ENCODE measurements at regions not wholly inside any gene's neighbourhood (a gene's known extent, or its start where the extent isn't known, plus 50 kb on each side); places are given as distances from the start of the nearest gene placed in this dataset.

GRCh38 chr2:101533561-101534148 is 58.7 kb upstream of the RFX8 start:
- Mint-ChIP-seq H3K9me3 (no peaks in the 10 kb centered on the region), H3K27me3 (ENCODE audit: low read depth) (peaks cover 6% of the 10 kb centered on the region), H3K4me3 (ENCODE audit: low read depth) (no peak overlapping the region), H3K4me1 (ENCODE audit: low read depth) (no peaks in the 10 kb centered on the region), H3K36me3 (ENCODE audit: low read depth) (no peaks in the 10 kb centered on the region), H3K27ac (no peak overlapping the region)
- intact Hi-C loops (cut with micrococcal nuclease), result no loop called here
- no peak for DNase-seq (ENCODE audit: low spot score)

- H3K4me1 Mint-ChIP-seq (ENCODE audit: low read depth), result no peaks in the 10 kb centered on the region
- no peak for DNase-seq (ENCODE audit: low spot score)
- intact Hi-C loops (cut with micrococcal nuclease), result no loop called here
- no peak overlapping the region for H3K4me3 Mint-ChIP-seq (ENCODE audit: low read depth)
- no peak overlapping the region for H3K27ac Mint-ChIP-seq
- H3K27me3 Mint-ChIP-seq (ENCODE audit: low read depth), result peaks cover 10% of the 10 kb centered on the region
- H3K9me3 Mint-ChIP-seq, result no peaks in the 10 kb centered on the region
- no peaks in the 10 kb centered on the region for H3K36me3 Mint-ChIP-seq (ENCODE audit: low read depth)
Measured at GRCh38 chr2:101528501-101528900, 53.6 kb upstream of the RFX8 start.

GRCh38 chr2:101524806-101525430 is 50.0 kb upstream of the RFX8 start:
- Mint-ChIP-seq H3K36me3 (ENCODE audit: low read depth) (no peaks in the 10 kb centered on the region), H3K4me3 (ENCODE audit: low read depth) (no peak overlapping the region), H3K27ac (no peak overlapping the region), H3K27me3 (ENCODE audit: low read depth) (peaks cover 10% of the 10 kb centered on the region), H3K4me1 (ENCODE audit: low read depth) (peaks cover 5% of the 10 kb centered on the region), H3K9me3 (no peaks in the 10 kb centered on the region)
- intact Hi-C loops (cut with micrococcal nuclease), result no loop called here
- DNase-seq (ENCODE audit: low spot score), result no peak
